Activated CD4-positive, alpha-beta T cell treated with anti-CD3 and anti-CD28 coated beads for 4 hours (primary cell): ENCODE measurements at regions not wholly inside any gene's neighbourhood (a gene's known extent, or its start where the extent isn't known, plus 50 kb on each side); places are given as distances from the start of the nearest gene placed in this dataset.

ENCODE experiments used
- DNase-seq, 2 donors: peaks; one replicate each; pipeline ENCODE4 v3.0.0-alpha.2; 2020

DNA sequence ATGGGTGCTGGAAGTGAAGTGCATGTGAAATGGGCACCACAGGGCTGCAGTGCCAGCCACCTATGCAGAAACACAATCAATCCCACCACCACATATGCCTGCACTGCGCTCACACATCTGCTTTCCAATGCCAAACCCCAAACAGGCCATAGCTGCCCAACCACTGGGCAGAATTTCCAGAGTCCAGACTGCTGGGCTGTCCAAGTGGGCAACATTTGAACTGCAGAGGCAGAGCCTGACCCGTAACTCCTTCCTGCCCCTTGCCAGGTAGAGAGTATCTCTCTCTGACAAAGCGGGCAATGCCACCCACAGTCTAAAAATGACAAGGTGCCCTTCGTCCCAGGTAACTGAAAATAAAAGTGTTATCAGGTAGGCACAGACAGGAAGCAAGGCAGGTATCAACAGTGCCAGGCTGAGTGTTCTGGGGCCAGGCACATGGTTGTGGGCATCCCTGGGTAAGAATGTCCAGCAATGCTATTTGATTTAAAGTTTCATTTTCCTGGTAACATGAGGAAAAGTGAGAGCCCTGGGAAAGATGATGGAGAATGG lies 79.5 kb downstream of the FOXA2 start:
- no peak for DNase-seq

GRCh38 chr20:22503577-22503976 lies 80.8 kb downstream of the FOXA2 start:
- DNase-seq: no peak

- DNase-seq: no peak
Measured at GRCh38 chr20:22502731-22503191, 81.6 kb downstream of the FOXA2 start.

- no peak for DNase-seq
Measured at GRCh38 chr20:22501566-22502344, 82.6 kb downstream of the FOXA2 start.

- no peak for DNase-seq
Measured at GRCh38 chr20:22501034-22501433, 83.3 kb downstream of the FOXA2 start.

DNA sequence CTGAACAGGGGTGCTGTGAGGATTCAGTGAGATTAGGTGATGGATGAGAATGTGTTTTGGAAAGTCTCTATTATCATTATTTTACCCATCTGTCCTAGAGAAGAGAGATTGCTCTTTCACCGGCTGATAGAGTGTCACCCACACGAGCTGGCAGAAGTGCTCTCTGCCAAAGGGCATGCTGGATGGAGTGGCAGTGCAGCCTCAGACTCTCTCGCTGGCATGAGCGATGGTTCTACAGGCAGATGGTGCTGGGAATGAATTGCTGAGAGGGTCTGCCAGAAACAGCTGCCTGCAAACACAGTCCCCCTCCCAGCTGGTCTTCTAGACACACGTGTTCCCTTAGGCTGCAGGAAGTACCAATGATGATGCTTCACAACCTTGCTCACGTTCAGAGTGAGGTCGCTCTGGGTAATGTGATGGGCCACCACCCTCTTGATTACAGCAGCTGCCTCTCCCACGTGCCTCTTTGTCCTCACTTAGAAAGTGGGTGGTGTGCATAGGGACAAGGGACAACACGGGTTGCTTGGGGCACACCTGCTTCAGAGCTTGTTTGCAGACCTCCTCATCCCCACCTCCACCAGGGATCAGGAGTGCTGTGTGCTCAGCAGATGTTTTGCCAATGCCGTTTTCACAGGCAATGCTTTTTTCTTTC lies 84.7 kb downstream of the FOXA2 start:
- DNase-seq: no peak

DNA sequence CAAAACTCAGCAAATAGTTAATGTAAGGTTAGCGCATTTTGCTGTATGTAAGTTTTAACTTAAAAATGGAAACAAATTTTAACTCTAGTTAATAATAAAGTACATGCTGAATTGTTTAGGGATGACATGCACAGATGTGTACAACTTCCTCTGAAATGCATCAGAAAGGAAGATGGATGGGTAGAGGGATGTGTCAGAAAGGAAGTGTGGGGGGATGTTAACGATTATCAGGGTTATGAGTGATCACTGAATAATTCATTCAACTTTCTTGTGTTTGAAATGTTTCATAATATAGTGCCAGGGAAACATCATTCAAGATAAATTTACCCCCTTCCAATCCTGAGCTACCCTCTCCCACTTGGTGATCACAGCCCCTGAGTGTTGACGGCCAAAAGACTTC lies 87.6 kb downstream of the FOXA2 start:
- DNase-seq: no peak

DNA sequence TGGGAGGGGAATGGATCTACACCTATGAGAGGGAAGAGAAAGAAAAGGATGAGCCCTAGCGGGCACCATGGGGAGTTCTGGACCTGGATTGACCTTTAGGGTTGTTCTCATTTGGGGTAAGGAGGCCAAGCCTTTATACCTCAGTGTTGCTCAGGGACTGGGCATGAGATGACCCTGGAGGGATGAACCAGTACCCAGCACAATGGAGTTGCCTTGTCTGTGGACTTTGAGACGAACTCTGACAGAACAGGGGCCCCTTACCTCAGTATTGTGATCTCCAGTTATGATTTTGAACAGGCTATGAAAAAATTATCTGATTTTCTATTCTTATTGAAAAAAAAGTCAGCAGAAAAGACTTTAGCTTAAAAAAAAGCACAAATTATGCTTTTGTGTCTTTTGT lies 88.6 kb downstream of the FOXA2 start:
- DNase-seq: no peak

GRCh38 chr20:22495172-22495571 lies 89.2 kb downstream of the FOXA2 start:
- DNase-seq: no peak

- no peak for DNase-seq
Measured at GRCh38 chr20:22492497-22492896, 91.9 kb downstream of the FOXA2 start.

DNA sequence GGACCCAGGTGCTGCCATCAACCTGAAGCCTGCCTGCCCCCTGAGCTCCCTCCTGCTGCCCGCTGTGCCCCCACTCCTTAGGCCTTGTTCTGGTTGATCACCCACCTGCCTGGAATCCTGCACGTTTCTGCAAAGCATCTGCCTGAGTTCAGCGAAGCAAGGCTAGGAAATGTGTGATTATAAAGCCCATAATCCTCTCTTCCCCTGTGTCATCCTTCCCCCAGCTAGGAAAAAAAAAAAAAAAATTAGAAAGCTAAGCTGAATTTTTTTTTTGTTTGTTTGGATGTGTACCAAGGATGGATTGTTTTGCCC lies 93.2 kb downstream of the FOXA2 start:
- DNase-seq: no peak

GRCh38 chr20:22490287-22491193 lies 93.8 kb downstream of the FOXA2 start:
- no peak for DNase-seq

DNA sequence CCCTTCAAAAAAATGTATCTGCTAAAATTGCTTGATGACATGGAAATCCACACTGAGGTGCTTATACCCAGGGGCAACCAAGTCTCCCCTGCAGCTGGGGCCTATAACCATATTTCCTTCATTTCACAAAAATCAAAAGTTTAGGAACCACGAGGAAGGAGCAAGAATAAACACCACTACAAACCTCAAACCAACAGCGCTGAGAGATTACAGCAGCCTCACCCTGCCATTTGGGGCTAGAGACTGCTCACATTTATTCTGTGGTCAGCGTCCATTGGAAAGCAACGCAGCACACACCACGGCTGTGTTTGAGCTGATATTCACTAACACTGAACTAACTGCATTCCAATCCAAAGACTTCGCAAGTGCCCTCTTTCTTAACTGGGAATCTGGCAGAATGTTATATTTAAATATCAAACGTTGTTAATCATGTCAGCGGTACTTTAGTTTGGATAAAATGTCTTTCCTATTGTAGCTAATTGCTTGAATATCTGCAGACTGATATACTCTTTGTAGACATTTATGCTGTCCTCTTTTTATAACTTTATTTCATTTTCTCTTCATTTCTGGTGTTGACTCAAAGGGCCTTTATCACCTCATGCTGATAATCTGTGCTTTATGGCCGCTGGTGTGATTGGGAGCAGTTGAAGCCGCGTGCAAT lies 94.6 kb downstream of the FOXA2 start:
- no peak for DNase-seq

GRCh38 chr20:22480336-22480735 lies 104.0 kb downstream of the FOXA2 start:
- DNase-seq: no peak

DNA sequence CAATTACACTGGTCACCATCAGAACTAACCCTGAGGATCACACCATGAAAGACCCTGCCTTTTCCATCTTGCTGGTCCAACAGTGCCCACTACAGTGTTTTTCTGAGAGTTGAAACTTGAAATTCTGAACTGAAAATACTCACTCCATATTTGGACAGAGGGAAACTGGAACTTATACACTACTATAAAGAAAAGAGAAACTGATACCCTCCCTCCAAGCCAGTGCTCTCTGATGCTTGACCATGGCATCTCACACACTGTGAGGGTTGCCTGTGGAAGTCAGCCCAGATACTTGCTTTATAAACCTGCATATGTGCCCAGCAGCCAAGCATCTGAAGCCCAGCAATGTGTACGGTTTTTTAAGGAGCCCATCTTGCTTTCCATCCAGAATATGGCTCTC lies 108.7 kb downstream of the FOXA2 start:
- DNase-seq: no peak

GRCh38 chr20:22474224-22474623 lies 110.1 kb downstream of the FOXA2 start:
- DNase-seq: no peak

DNA sequence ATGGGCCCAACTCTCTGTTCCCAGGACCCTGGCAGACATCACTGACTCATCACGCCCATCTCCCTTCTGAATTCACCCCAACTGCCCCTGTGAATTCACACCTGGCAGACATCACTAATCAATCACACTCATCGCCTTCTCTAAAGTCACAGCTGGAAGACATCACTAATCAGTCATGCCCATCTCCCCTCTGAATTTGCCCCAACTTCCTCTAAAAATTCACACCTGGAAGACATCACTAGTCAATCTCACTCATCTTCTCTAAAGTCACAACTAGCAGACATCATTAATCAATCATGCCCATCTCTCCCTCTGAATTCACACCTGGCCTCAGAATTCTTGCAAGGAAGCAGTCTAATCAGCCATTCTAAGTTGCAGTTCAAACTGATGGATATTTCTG lies 111.1 kb downstream of the FOXA2 start:
- DNase-seq: no peak

DNA sequence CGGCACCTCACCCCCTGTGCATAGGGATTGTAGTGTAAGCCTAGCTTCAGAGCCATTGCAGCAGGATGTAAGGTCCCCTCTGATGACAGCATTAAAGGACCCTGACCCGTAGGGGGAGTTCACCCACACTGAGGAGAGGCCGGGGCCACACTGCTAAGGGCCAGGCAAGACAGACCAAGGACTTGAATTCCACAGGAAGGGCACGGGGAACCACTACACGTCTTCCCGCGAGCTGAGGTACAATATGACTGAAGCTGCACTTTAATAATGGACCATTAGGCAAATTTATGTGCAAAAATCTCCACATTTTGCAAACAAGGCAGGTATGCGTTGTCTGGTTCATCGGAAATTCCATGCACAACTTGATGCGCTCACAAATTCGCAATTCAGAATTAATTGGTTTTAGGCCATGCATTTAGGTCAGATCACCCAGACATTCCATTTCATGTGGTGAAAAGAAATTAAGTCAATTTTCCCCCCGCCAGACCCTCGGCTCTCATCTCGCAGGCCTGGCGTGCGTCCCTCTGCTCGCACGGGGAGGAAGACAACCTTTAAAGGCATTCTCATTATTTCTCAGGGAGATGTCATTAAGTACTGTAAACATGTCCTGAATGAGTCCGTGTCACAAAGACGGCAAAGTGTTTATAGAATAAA lies 111.8 kb downstream of the FOXA2 start:
- DNase-seq: no peak

DNA sequence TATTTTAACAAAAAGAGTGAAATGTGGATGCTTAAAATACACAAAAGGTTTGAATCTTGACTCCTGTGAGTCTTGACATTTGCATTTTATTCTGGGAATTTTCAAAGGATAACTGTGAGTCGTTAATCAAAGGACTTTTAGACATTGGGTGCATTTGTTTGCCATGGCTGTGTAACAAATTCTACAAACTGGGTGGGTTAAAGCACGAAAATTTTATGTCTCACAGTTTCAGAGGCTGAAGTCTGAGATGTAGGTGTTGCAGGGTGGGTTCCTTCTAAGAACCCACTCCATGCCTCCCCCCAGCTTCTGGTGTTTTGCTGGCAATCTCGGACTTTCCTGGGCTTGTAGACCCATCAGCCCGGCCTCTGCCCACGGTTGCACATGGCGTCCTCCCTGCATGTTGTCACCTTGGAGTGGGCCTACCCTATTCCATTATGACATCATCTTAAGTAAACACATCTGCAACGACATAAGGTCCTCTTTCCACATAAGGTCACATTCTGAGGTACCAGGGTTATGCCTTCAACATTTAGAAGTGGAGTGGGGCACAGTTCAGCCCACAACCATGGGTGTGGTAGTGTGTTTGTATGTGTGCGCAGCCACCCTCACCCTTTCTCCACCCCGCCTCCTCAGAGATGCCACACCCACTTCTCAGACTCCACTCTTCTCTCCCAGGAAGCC lies 113.1 kb downstream of the FOXA2 start:
- DNase-seq: no peak

GRCh38 chr20:22470620-22471026 lies 113.7 kb downstream of the FOXA2 start:
- no peak for DNase-seq

GRCh38 chr20:22466447-22467171 lies 117.8 kb downstream of the FOXA2 start:
- DNase-seq: no peak
